Peyer's patch (tissue), 4 donors: ENCODE measurements at regions not wholly inside any gene's neighbourhood (a gene's known extent, or its start where the extent isn't known, plus 50 kb on each side); places are given as distances from the start of the nearest gene placed in this dataset.

ENCODE experiments used
- DNase-seq, 3 donors: peaks; one replicate each; pipeline ENCODE4 v3.0.0-alpha.2; 2017 to 2019
- H3K27ac ChIP-seq, 4 donors: fragments of 200-600 bp; sonication (generic); one replicate each; pipeline ENCODE4 v1.5.1; 2016 to 2019
- H3K27me3 ChIP-seq, 2 donors: fragments of 200-600 bp; sonication (generic); one replicate each; pipeline ENCODE4 v1.5.1; 2019
- H3K36me3 ChIP-seq, 3 donors: fragments of 200-600 bp; sonication (generic); one replicate each; pipeline ENCODE4 v1.5.1; 2016 to 2019
- H3K4me1 ChIP-seq, 4 donors: fragments of 200-600 bp; sonication (generic); one replicate each; pipeline ENCODE4 v1.5.1; 2016 to 2019
- H3K4me3 ChIP-seq, 4 donors: fragments of 200-600 bp; sonication (generic); 1 replicate in 3 of 4; 2 replicates in 1 of 4; pipeline ENCODE4 v1.5.1; 2016 to 2019; ENCODE audit warnings: mild to moderate bottlenecking in 1 of 4
- H3K9me3 ChIP-seq, 4 donors: fragments of 200-600 bp; sonication (generic); one replicate each; pipeline ENCODE4 v1.5.1; 2016 to 2019; ENCODE audit warnings: mild to moderate bottlenecking in 1 of 4
- POLR2A ChIP-seq, 2 donors: fragments of 450-650 bp; IDR thresholded peaks; one replicate each; pipeline ENCODE4 v1.5.1; 2017; ENCODE audit warnings: antibody characterized with exemption in 2 of 2, mild to moderate bottlenecking in 2 of 2, moderate library complexity in 2 of 2
- TF ChIP-seq, protein P1 (sequence below), 6 experiments: fragments of 450-650 bp in 4 of 6; fragments of 200-600 bp in 2 of 6; sonication (generic) in 1 of 6; IDR thresholded peaks; one replicate each; pipeline ENCODE4 v1.5.1; 2017 to 2019; ENCODE audit warnings: antibody characterized with exemption in 6 of 6, mild to moderate bottlenecking in 3 of 6, moderate library complexity in 1 of 6

DNA sequence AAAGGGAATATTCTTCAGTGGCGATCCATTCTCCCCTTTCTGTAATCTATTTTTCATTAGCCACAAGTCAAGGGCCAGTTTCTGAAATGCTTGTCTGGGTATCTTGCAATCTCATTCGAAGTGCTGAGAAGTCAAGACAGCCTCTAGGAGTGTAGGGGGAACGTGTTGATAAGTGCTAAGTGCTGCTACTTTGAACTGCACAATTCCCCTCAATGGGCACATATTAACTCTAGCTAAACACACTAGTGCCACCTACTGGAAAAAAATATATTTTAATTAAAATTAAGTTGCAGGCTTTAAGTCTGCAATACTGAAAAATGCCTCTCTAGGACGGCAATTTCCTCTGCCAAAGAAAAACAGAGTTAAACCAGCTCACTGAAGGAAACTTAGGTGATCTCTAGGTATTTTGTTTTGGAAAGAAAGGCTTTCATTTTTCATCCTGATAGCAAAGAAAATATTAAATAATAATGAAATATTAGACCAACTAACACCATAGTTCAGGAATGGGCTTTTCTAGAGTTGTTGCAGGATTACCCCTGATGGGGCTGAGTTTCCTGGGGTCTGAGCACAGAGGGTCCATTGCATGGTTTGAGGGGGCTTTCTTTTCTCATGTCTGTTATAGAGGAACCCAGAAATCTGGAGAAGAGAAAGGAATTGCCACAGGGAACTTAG, 181.9 kb upstream of the KBTBD8 start:
- DNase-seq: no peak
- Histone ChIP-seq H3K27me3 (no peaks in the 10 kb centered on the region), H3K27ac (no peak overlapping the region), H3K4me3 (no peak overlapping the region), H3K36me3 (no peaks in the 10 kb centered on the region), H3K4me1 (no peaks in the 10 kb centered on the region), H3K9me3 (no peaks in the 10 kb centered on the region)
- TF ChIP-seq, protein P1, sequence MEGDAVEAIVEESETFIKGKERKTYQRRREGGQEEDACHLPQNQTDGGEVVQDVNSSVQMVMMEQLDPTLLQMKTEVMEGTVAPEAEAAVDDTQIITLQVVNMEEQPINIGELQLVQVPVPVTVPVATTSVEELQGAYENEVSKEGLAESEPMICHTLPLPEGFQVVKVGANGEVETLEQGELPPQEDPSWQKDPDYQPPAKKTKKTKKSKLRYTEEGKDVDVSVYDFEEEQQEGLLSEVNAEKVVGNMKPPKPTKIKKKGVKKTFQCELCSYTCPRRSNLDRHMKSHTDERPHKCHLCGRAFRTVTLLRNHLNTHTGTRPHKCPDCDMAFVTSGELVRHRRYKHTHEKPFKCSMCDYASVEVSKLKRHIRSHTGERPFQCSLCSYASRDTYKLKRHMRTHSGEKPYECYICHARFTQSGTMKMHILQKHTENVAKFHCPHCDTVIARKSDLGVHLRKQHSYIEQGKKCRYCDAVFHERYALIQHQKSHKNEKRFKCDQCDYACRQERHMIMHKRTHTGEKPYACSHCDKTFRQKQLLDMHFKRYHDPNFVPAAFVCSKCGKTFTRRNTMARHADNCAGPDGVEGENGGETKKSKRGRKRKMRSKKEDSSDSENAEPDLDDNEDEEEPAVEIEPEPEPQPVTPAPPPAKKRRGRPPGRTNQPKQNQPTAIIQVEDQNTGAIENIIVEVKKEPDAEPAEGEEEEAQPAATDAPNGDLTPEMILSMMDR (IDR thresholded peaks at IDR 0.05): peak in 5 of 6 experiments; percentile 38 to 72 (median 69)
- TF ChIP-seq POLR2A (IDR thresholded peaks at IDR 0.05): no peak

DNA sequence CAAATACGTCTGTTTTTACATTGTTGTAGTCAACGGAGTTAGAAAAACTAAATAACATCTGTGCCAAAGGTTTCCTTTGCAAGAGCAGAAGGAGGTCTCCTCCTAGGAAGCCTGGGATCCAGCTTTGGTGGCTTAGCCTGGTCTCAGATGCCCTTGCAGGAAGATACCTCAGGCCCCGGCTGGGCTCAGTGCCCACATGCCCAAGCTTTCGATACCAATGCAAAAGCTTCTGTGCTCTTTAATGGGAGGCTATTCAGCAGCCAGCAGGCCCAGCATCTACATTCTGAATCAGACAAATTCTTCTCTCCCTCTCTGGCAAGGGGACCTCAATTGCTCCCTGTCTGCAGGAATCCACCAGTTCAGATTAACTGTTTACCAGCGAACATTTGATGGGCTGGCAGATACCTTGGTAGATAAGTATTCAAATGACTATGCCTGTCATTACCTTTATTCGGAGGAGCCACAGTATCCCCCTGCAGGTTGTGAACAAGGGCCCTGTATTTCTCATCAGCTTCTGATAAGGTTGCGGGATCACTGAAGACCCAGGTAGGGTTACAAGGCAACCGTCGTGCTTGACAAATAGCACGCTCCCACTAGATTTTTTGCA, 180.1 kb upstream of the KBTBD8 start:
- H3K27me3 ChIP-seq: no peaks in the 10 kb centered on the region
- H3K27ac ChIP-seq: no peak overlapping the region
- TF ChIP-seq POLR2A (IDR thresholded peaks at IDR 0.05): no peak
- TF ChIP-seq, protein P1 (IDR thresholded peaks at IDR 0.05): no peak
- H3K9me3 ChIP-seq: no peaks in the 10 kb centered on the region
- H3K4me1 ChIP-seq: no peaks in the 10 kb centered on the region
- H3K4me3 ChIP-seq: no peak overlapping the region
- DNase-seq: no peak
- no peaks in the 10 kb centered on the region for H3K36me3 ChIP-seq

DNA sequence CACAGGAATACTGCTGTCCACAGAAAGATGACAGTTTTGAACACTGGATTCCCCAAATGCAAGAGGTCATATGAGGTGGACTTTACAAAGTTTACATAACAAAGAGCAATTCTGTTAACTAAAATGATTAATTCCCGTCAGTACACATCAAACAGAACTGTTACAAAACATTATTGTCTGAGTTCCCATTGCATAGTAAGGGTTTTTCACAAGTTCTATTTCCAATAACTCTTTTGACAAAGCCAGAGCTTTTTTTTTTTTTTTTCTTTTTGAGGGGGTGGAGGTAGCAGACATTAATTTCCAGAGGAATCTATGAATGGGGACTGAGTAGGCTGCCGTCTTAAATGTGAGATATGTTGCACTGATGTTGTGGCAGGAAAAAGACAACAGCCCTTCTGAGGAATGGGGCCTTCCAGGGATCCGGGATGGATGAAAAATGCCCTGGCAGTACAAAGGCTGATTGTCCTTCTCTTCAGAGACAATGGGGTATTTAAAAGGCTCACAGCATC, 178.1 kb upstream of the KBTBD8 start:
- DNase-seq: no peak
- Histone ChIP-seq H3K27me3 (no peaks in the 10 kb centered on the region), H3K4me3 (no peak overlapping the region), H3K27ac (no peak overlapping the region), H3K36me3 (no peaks in the 10 kb centered on the region), H3K9me3 (no peaks in the 10 kb centered on the region), H3K4me1 (no peaks in the 10 kb centered on the region)
- no peak for TF ChIP-seq POLR2A (IDR thresholded peaks at IDR 0.05)

DNA sequence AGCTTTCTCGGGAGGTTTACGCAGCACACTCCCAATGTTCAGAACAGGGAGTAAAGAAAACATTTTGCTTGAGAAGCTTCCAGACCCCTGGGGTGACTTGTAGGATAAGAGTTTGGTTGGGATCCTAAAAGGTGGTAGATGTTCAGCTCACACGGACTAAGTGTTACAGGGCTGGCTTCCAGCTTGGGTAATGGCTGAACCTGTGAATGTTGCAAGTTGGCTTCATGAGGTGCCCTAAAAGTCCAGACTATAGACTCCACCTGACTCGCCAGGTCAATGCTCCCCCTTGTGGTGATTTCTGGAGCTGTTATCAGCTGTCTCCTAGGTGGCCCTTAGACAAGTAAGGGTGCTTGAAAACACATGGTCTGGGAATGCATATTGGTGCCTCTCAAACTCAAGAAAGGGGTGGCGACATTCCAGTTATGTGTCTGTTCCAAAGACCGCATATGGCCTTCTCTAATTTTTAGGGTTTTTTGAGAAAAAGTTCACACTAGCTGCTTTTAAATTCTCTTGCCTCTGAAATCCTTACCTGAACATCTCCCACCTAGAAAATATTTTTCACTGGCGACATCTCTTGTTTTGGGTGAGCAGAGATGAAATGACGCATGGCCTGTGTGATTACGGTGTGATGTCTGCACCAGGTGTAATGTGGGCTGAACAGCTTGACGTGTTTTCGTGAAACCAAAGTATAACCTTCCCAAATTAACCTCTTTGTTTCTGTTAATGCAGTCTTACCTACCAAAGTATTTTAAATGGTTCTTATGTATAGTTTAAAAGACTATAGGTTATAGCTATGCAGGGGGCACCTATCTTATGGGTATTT, 175.7 kb upstream of the KBTBD8 start:
- Histone ChIP-seq H3K4me3 (no peak overlapping the region), H3K36me3 (no peaks in the 10 kb centered on the region), H3K27ac (no peak overlapping the region), H3K4me1 (no peaks in the 10 kb centered on the region), H3K9me3 (no peaks in the 10 kb centered on the region), H3K27me3 (no peaks in the 10 kb centered on the region)
- TF ChIP-seq, protein P1 (IDR thresholded peaks at IDR 0.05): peak; percentile 35 to 80 (median 73)
- TF ChIP-seq POLR2A (IDR thresholded peaks at IDR 0.05): no peak
- peak in 2 of 3 donors; percentile 56 to 87 for DNase-seq

DNA sequence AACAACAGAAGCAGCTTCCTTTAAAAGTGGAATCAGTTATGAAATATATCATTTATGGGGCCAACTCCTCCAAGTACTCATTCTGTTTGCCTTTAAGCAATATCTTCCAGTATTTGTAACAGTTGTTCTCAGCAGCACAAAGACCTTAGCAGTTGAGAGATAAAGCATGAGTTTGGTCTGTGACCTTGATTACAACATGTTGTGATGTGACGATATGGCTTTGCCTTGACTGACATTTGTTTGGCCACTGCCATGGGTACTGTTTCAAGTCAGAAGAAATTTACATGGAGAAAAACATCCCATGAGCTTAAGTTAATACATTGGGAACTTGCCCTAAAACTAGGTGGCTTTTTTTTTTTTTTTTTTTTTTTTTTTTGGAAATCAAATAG, 175.1 kb upstream of the KBTBD8 start:
- TF ChIP-seq, protein P1 (IDR thresholded peaks at IDR 0.05): no peak
- no peak for TF ChIP-seq POLR2A (IDR thresholded peaks at IDR 0.05)
- Histone ChIP-seq H3K36me3 (no peaks in the 10 kb centered on the region), H3K27ac (no peak overlapping the region), H3K4me1 (no peaks in the 10 kb centered on the region), H3K4me3 (no peak overlapping the region), H3K27me3 (no peaks in the 10 kb centered on the region), H3K9me3 (no peaks in the 10 kb centered on the region)
- no peak for DNase-seq

DNA sequence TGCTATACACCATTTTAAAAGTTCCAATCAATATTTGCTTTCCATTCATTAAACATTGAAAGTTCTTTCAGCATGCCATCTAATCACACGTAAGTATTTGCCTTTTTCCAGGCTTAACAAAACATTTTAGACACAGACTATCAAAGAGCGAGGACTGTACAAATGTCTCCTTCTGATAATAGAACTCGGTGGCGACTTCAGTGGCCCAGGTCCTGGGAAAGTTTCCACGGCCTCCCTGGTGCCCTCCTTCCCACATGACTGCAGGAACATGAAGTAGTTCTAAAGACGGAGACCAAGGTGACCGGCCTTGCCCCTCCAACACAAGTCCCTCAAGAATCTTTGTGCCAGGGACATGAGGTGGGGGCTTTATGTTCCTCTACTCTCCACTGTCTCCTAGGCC, 174.6 kb upstream of the KBTBD8 start:
- no peak overlapping the region for H3K4me3 ChIP-seq
- TF ChIP-seq, protein P1 (IDR thresholded peaks at IDR 0.05): no peak
- TF ChIP-seq POLR2A (IDR thresholded peaks at IDR 0.05): no peak
- no peaks in the 10 kb centered on the region for H3K27me3 ChIP-seq
- H3K4me1 ChIP-seq: no peaks in the 10 kb centered on the region
- H3K27ac ChIP-seq: no peak overlapping the region
- H3K9me3 ChIP-seq: no peaks in the 10 kb centered on the region
- no peak for DNase-seq
- no peaks in the 10 kb centered on the region for H3K36me3 ChIP-seq
